Skin of body (tissue), 1 donor: ENCODE measurements at regions not wholly inside any gene's neighbourhood (a gene's known extent, or its start where the extent isn't known, plus 50 kb on each side); places are given as distances from the start of the nearest gene placed in this dataset.

Experiments
- DNase-seq: peaks from one replicate; lab custom pipeline; 2025; lab: John Stamatoyannopoulos, UW

GRCh38 chr10:108443636-108444035, 1279.1 kb upstream of the SORCS1 start:
- no peak for DNase-seq

GRCh38 chr10:108439397-108439796, 1274.9 kb upstream of the SORCS1 start:
- DNase-seq, result no peak

- DNase-seq, result no peak
Measured at GRCh38 chr10:108436096-108436495, 1271.6 kb upstream of the SORCS1 start.

GRCh38 chr10:108434559-108435252, 1270.2 kb upstream of the SORCS1 start:
- DNase-seq, result no peak

GRCh38 chr10:108427146-108427545, 1262.6 kb upstream of the SORCS1 start:
- peak; percentile 22 for DNase-seq

- no peak for DNase-seq
Measured at GRCh38 chr10:108425283-108425964, 1260.9 kb upstream of the SORCS1 start.

GRCh38 chr10:108424656-108425055, 1260.2 kb upstream of the SORCS1 start:
- no peak for DNase-seq

- no peak for DNase-seq
Measured at GRCh38 chr10:108422286-108422685, 1257.8 kb upstream of the SORCS1 start.

GRCh38 chr10:108421266-108421665, 1256.8 kb upstream of the SORCS1 start:
- DNase-seq, result no peak

GRCh38 chr10:108413954-108414353, 1249.4 kb upstream of the SORCS1 start:
- DNase-seq, result no peak

GRCh38 chr10:108412323-108412722, 1247.8 kb upstream of the SORCS1 start:
- DNase-seq, result no peak

- no peak for DNase-seq
Measured at GRCh38 chr10:108411894-108412293, 1247.4 kb upstream of the SORCS1 start.

GRCh38 chr10:108411206-108411605, 1246.7 kb upstream of the SORCS1 start:
- DNase-seq, result no peak

GRCh38 chr10:108410236-108410635, 1245.7 kb upstream of the SORCS1 start:
- no peak for DNase-seq

- no peak for DNase-seq
Measured at GRCh38 chr10:108409306-108409705, 1244.8 kb upstream of the SORCS1 start.

- no peak for DNase-seq
Measured at GRCh38 chr10:108404155-108404554, 1239.6 kb upstream of the SORCS1 start.

GRCh38 chr10:108399465-108399864, 1235.0 kb upstream of the SORCS1 start:
- DNase-seq, result no peak

- DNase-seq, result no peak
Measured at GRCh38 chr10:108393089-108393488, 1228.6 kb upstream of the SORCS1 start.

GRCh38 chr10:108392286-108392685, 1227.8 kb upstream of the SORCS1 start:
- DNase-seq, result no peak

GRCh38 chr10:108388706-108389105, 1224.2 kb upstream of the SORCS1 start:
- DNase-seq, result no peak

GRCh38 chr10:108385963-108386362, 1221.5 kb upstream of the SORCS1 start:
- no peak for DNase-seq

- DNase-seq, result no peak
Measured at GRCh38 chr10:108384378-108384777, 1219.9 kb upstream of the SORCS1 start.

GRCh38 chr10:108378779-108379178, 1214.3 kb upstream of the SORCS1 start:
- no peak for DNase-seq
